ENCODE measurements at regions not wholly inside any gene's neighbourhood (a gene's known extent, or its start where the extent isn't known, plus 50 kb on each side); places are given as distances from the start of the nearest gene placed in this dataset.

DNA sequence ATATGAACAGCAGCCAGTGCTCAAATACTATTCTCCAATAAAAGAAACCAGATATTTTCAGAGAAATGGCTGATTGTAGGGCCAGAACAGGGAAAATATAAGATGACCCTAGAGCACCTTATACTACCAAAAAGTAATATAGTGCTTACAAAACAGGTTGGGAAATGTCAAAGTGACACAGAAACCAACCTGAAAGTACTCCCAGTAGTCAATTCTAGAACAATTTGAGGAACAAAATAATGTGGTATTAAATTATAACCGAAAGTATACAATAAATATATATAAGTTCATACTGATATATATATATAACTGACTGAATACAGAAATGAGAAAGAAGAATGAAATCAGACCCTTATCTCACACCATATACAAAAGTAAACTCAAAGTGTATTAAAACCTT, 657.2 kb upstream of the PHF14 start:
- no peaks in the 10 kb centered on the region for H3K36me3 ChIP-seq (ENCODE audit: control insufficient read depth, insufficient read depth, low read length)
- no peak for TF ChIP-seq CTCF (conservative IDR thresholded peaks at IDR 0.05)
- H3K4me3 ChIP-seq (ENCODE audit: low read length), result no peak overlapping the region
- H3K9ac ChIP-seq (ENCODE audit: extremely low read depth, low read length, poor library complexity, severe bottlenecking), result no peak overlapping the region
- no peaks in the 10 kb centered on the region for H3K27me3 ChIP-seq (ENCODE audit: control insufficient read depth, insufficient read depth, low read length, poor library complexity, severe bottlenecking)
- H3K4me1 ChIP-seq (ENCODE audit: control insufficient read depth, insufficient read depth, low read length), result no peaks in the 10 kb centered on the region
- no peak overlapping the region for H3K27ac ChIP-seq (ENCODE audit: low read depth, low read length)
- Mint-ChIP-seq H3K4me1 (no peaks in the 10 kb centered on the region), H3K27me3 (ENCODE audit: insufficient read depth) (no peaks in the 10 kb centered on the region), H3K9me3 (no peaks in the 10 kb centered on the region), H3K27ac (no peak overlapping the region), H3K4me3 (no peak overlapping the region), H3K36me3 (ENCODE audit: low read depth) (no peaks in the 10 kb centered on the region)
- no peaks in the 10 kb centered on the region for H3K9me3 ChIP-seq (ENCODE audit: control insufficient read depth, low read length)
- WGBS, 2 experiments (ENCODE audit: insufficient coverage in 1 of 2, insufficient read length in 1 of 2), result no CpG with 5 or more reads among the region's 1 CpG
- no peak for DNase-seq

DNA sequence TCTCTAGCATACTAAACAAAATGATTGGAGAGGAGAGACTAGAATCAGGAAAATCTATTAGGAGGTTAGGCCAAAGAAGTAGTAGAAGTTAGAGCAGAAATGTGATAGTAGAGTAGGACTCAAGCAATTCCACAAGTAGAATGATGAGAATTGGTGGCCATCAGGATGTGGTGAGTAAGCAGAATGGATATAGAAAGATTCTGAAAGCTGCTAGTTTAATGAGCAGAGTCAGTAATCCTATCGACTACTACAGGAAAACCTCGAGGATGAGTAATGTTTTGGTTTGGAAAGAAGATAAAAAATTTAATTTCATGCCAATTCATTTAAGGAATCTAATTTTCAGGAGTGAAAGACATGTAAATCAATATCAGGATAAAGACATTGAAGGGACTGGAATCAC, 648.3 kb upstream of the PHF14 start:
- H3K4me3 Mint-ChIP-seq, result no peak overlapping the region
- 80 to 85% methylated on average over 2 of the region's 2 CpGs for WGBS, 2 experiments (ENCODE audit: insufficient coverage in 1 of 2, insufficient read length in 1 of 2)

DNA sequence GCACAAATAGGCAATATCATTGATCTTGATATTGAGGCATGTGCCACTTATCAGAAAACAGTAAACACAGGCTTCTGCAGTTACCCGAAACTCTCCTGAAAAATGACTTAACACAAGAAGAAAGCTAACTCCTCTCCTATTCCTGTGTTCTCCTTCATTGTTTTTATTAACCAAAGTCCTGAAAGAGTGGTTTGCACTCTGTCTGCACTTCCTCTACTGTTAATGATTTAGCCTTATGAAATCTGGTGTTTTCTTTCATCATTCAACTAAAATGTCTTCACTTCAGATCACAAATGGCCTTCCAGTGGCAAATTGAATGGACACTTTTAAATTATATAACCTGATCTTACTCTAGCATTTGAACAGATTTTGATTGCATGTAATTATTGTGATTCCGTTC, 630.6 kb upstream of the PHF14 start:
- H3K27ac ChIP-seq (ENCODE audit: low read depth, low read length), result no peak overlapping the region
- Mint-ChIP-seq H3K36me3 (ENCODE audit: low read depth) (no peaks in the 10 kb centered on the region), H3K4me1 (no peaks in the 10 kb centered on the region), H3K27me3 (ENCODE audit: insufficient read depth) (no peaks in the 10 kb centered on the region), H3K27ac (no peak overlapping the region), H3K9me3 (no peaks in the 10 kb centered on the region), H3K4me3 (no peak overlapping the region)
- WGBS, 2 experiments (ENCODE audit: insufficient coverage in 1 of 2, insufficient read length in 1 of 2), result 90 to 92% methylated on average over 2 of the region's 2 CpGs
- no peak for DNase-seq
- no peaks in the 10 kb centered on the region for H3K9me3 ChIP-seq (ENCODE audit: control insufficient read depth, low read length)
- H3K9ac ChIP-seq (ENCODE audit: extremely low read depth, low read length, poor library complexity, severe bottlenecking), result no peak overlapping the region
- no peak overlapping the region for H3K4me3 ChIP-seq (ENCODE audit: low read length)
- H3K27me3 ChIP-seq (ENCODE audit: control insufficient read depth, insufficient read depth, low read length, poor library complexity, severe bottlenecking), result no peaks in the 10 kb centered on the region
- no peaks in the 10 kb centered on the region for H3K36me3 ChIP-seq (ENCODE audit: control insufficient read depth, insufficient read depth, low read length)
- no peak for TF ChIP-seq CTCF (conservative IDR thresholded peaks at IDR 0.05)
- H3K4me1 ChIP-seq (ENCODE audit: control insufficient read depth, insufficient read depth, low read length), result no peaks in the 10 kb centered on the region

More for the DNA sequence above, 648.3 kb upstream of the PHF14 start:
- DNase-seq, result no peak
- Mint-ChIP-seq H3K27ac (no peak overlapping the region), H3K36me3 (ENCODE audit: low read depth) (no peaks in the 10 kb centered on the region), H3K9me3 (no peaks in the 10 kb centered on the region), H3K4me1 (no peaks in the 10 kb centered on the region), H3K27me3 (ENCODE audit: insufficient read depth) (no peaks in the 10 kb centered on the region)
- Histone ChIP-seq H3K4me1 (ENCODE audit: control insufficient read depth, insufficient read depth, low read length) (no peaks in the 10 kb centered on the region), H3K4me3 (ENCODE audit: low read length) (no peak overlapping the region), H3K36me3 (ENCODE audit: control insufficient read depth, insufficient read depth, low read length) (no peaks in the 10 kb centered on the region), H3K27me3 (ENCODE audit: control insufficient read depth, insufficient read depth, low read length, poor library complexity, severe bottlenecking) (no peaks in the 10 kb centered on the region), H3K9me3 (ENCODE audit: control insufficient read depth, low read length) (no peaks in the 10 kb centered on the region), H3K27ac (ENCODE audit: low read depth, low read length) (no peak overlapping the region), H3K9ac (ENCODE audit: extremely low read depth, low read length, poor library complexity, severe bottlenecking) (no peak overlapping the region)
- no peak for TF ChIP-seq CTCF (conservative IDR thresholded peaks at IDR 0.05)
